ENCODE measurements at regions not wholly inside any gene's neighbourhood (a gene's known extent, or its start where the extent isn't known, plus 50 kb on each side); places are given as distances from the start of the nearest gene placed in this dataset.

DNA sequence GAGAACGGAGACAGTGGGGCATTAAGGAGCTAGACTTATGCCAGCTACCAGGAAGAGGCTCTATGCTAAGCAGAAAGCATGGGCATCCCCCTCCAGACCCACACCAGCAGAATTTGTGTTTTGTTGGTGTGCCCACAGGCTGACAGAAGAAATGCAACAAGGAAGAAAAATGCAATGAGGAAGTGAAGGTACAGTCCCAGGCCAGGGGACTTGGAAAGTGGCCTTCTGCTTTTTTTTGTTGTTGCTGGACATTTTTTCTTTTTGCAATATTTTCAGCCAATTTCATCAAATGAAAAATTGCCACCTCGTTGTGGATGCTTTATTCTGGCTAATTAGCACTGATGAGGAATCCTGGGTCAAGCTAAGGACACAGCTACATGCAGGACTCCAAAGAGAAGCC lies 167.7 kb downstream of the TSHZ3 start:
- no peak overlapping the region for H2AK5ac ChIP-seq (ENCODE audit: low read depth, low read length)
- H3K23ac ChIP-seq (ENCODE audit: insufficient read length) = no peak overlapping the region
- no peak overlapping the region for H3K9ac ChIP-seq (replicated peaks in 1 of 4; ENCODE audit: extremely low read depth in 1 of 4, low read depth in 3 of 4, low read length in 3 of 4)
- TF ChIP-seq POLR2A (IDR thresholded peaks at IDR 0.05; ENCODE audit: control extremely low read depth in 1 of 2, low read depth in 2 of 2, low read length in 2 of 2) (no peak), CEBPB (IDR thresholded peaks at IDR 0.05; ENCODE audit: low read depth, low read length) (no peak), CTBP2 (IDR thresholded peaks at IDR 0.05; ENCODE audit: borderline replicate concordance, insufficient read depth, insufficient read length, low read length) (no peak), KDM4A (IDR thresholded peaks at IDR 0.05; ENCODE audit: low read depth, low read length, severe bottlenecking) (no peak)
- TF ChIP-seq, protein P1, sequence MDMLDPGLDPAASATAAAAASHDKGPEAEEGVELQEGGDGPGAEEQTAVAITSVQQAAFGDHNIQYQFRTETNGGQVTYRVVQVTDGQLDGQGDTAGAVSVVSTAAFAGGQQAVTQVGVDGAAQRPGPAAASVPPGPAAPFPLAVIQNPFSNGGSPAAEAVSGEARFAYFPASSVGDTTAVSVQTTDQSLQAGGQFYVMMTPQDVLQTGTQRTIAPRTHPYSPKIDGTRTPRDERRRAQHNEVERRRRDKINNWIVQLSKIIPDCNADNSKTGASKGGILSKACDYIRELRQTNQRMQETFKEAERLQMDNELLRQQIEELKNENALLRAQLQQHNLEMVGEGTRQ (IDR thresholded peaks at IDR 0.05; ENCODE audit: low read length) = no peak
- H3K79me2 ChIP-seq (ENCODE audit: control insufficient read depth in 1 of 2, insufficient read depth in 2 of 2, low read length in 2 of 2) = no peaks in the 10 kb centered on the region
- H2BK120ac ChIP-seq (replicated peaks; ENCODE audit: low read depth, low read length) = no peak overlapping the region
- H3K14ac ChIP-seq (ENCODE audit: insufficient read length) = no peak overlapping the region
- no peak overlapping the region for H3K56ac ChIP-seq (replicated peaks; ENCODE audit: insufficient read length, low read depth, low read length)
- no peak overlapping the region for H2BK5ac ChIP-seq (ENCODE audit: low read depth, low read length)
- no peak overlapping the region for H4K8ac ChIP-seq (ENCODE audit: extremely low read depth, insufficient read depth, low read length)
- no peaks in the 10 kb centered on the region for H3K9me3 ChIP-seq (ENCODE audit: insufficient read depth in 2 of 2, low read depth in 1 of 2, low read length in 1 of 2)
- no peak overlapping the region for H3K4ac ChIP-seq (replicated peaks; ENCODE audit: insufficient read length, low read depth, low read length)
- CTCF ChIA-PET (ENCODE audit: partially characterized antibody) = interaction anchor here (0.6 to 1.1 kb wide), 2 partner anchors 119 to 172 kb away, joined by 3 read pairs; no protein-coding TSS in a partner anchor
- no peak overlapping the region for H3K27ac ChIP-seq (ENCODE audit: low read depth, low read length)
- H4K5ac ChIP-seq (ENCODE audit: insufficient read length, low read depth, low read length) = no peak overlapping the region
- DNase-seq (ENCODE audit: low read depth in 1 of 2, low spot score in 2 of 2) (no peak), FAIRE-seq (no peak)
- no peak overlapping the region for H2AFZ ChIP-seq (ENCODE audit: low read length)
- H3K79me1 ChIP-seq (ENCODE audit: low read depth, low read length) = no peaks in the 10 kb centered on the region
- no peak overlapping the region for H3K4me2 ChIP-seq (ENCODE audit: insufficient read depth in 1 of 2, low read depth in 2 of 2, low read length in 2 of 2)
- no peak overlapping the region for H2BK20ac ChIP-seq (ENCODE audit: low read length)
- H3K18ac ChIP-seq (ENCODE audit: extremely low read depth, low read length) = no peak overlapping the region
- POLR2A ChIA-PET (ENCODE audit: partially characterized antibody) = no interaction called here
- peaks cover 4% of the 10 kb centered on the region; the same call in 1 of the 2 replicates for H3K23me2 ChIP-seq (ENCODE audit: low read depth, low read length)
- no peaks in the 10 kb centered on the region for H3K36me3 ChIP-seq (ENCODE audit: control insufficient read depth in 2 of 4, insufficient read depth in 4 of 4, low read length in 3 of 4)
- H2BK15ac ChIP-seq (ENCODE audit: low read length) = no peak overlapping the region
- H4K91ac ChIP-seq (replicated peaks; ENCODE audit: insufficient read length, low read length) = no peak overlapping the region
- no peak overlapping the region for H2BK12ac ChIP-seq (ENCODE audit: low read depth, low read length)
- H3K27me3 ChIP-seq (replicated peaks in 1 of 4; ENCODE audit: control insufficient read depth in 3 of 4, extremely low read depth in 1 of 4, insufficient read depth in 3 of 4, low read length in 3 of 4) = no peaks in the 10 kb centered on the region; a peak in 1 of 7 replicates
- H3K4me1 ChIP-seq (replicated peaks in 1 of 4; ENCODE audit: control insufficient read depth in 3 of 4, insufficient read depth in 4 of 4, low read length in 3 of 4) = peaks cover 0 to 3% (median 0%) of the 10 kb centered on the region in 4 experiments; a peak in 2 of 7 replicates
- WGBS, 2 experiments (ENCODE audit: extremely low coverage in 1 of 2, insufficient coverage in 1 of 2, insufficient read length in 1 of 2, insufficient replicate concordance in 2 of 2, low coverage in 1 of 2, low lambda C conversion rate in 2 of 2, missing lambda C conversion rate in 1 of 2) = 80% methylated on average over 2 of the region's 2 CpGs; no CpG with 5 or more reads in 1 of the 2 experiments
- no peaks in the 10 kb centered on the region for H4K20me1 ChIP-seq (replicated peaks in 1 of 2; ENCODE audit: control insufficient read depth in 1 of 2, insufficient read depth in 2 of 2, low read length in 2 of 2)
- H3K4me3 ChIP-seq (ENCODE audit: extremely low read depth in 1 of 4, insufficient read depth in 2 of 4, low read depth in 3 of 4, low read length in 4 of 4) = no peak overlapping the region
